ENCODE measurements at regions not wholly inside any gene's neighbourhood (a gene's known extent, or its start where the extent isn't known, plus 50 kb on each side); places are given as distances from the start of the nearest gene placed in this dataset.
"Not testable (repeated sequence)": the region's sequence is repeated elsewhere in the genome, so short reads cannot be mapped to it uniquely, and the experiment has no call there.

- no peak for DNase-seq (ENCODE audit: low spot score)
Measured at GRCh38 chr2:150702791-150703190, 215.3 kb upstream of the RND3 start.

GRCh38 chr2:150700666-150701580 is 213.5 kb upstream of the RND3 start:
- DNase-seq (ENCODE audit: low spot score): no peak

- DNase-seq (ENCODE audit: low spot score): no peak
Measured at GRCh38 chr2:150699218-150699617, 211.8 kb upstream of the RND3 start.

- no peak for DNase-seq (ENCODE audit: low spot score)
Measured at GRCh38 chr2:150698016-150698661, 210.7 kb upstream of the RND3 start.

- no peak for DNase-seq (ENCODE audit: low spot score)
Measured at GRCh38 chr2:150697596-150697995, 210.1 kb upstream of the RND3 start.

GRCh38 chr2:150695451-150696135 is 208.1 kb upstream of the RND3 start:
- DNase-seq (ENCODE audit: low spot score): no peak

- DNase-seq (ENCODE audit: low spot score): no peak
Measured at GRCh38 chr2:150693556-150693955, 206.1 kb upstream of the RND3 start.

GRCh38 chr2:150690870-150691269 is 203.4 kb upstream of the RND3 start:
- DNase-seq (ENCODE audit: low spot score): no peak

GRCh38 chr2:150690261-150690660 is 202.8 kb upstream of the RND3 start:
- no peak for DNase-seq (ENCODE audit: low spot score)

- no peak for DNase-seq (ENCODE audit: low spot score)
Measured at GRCh38 chr2:150689590-150689989, 202.1 kb upstream of the RND3 start.

GRCh38 chr2:150688016-150688415 is 200.5 kb upstream of the RND3 start:
- no peak for DNase-seq (ENCODE audit: low spot score)

GRCh38 chr2:150686391-150686790 is 198.9 kb upstream of the RND3 start:
- DNase-seq (ENCODE audit: low spot score): no peak

- no peak for DNase-seq (ENCODE audit: low spot score)
Measured at GRCh38 chr2:150681120-150681804, 193.8 kb upstream of the RND3 start.

GRCh38 chr2:150679456-150680120 is 192.1 kb upstream of the RND3 start:
- DNase-seq (ENCODE audit: low spot score): no peak

GRCh38 chr2:150677551-150677950 is 190.1 kb upstream of the RND3 start:
- DNase-seq (ENCODE audit: low spot score): no peak

- DNase-seq (ENCODE audit: low spot score): no peak
Measured at GRCh38 chr2:150676747-150677383, 189.4 kb upstream of the RND3 start.

GRCh38 chr2:150675807-150676206 is 188.3 kb upstream of the RND3 start:
- no peak for DNase-seq (ENCODE audit: low spot score)

- DNase-seq (ENCODE audit: low spot score): no peak
Measured at GRCh38 chr2:150674283-150674682, 186.8 kb upstream of the RND3 start.

- no peak for DNase-seq (ENCODE audit: low spot score)
Measured at GRCh38 chr2:150672311-150672710, 184.8 kb upstream of the RND3 start.

- DNase-seq (ENCODE audit: low spot score): no peak
Measured at GRCh38 chr2:150669492-150669891, 182.0 kb upstream of the RND3 start.

- DNase-seq (ENCODE audit: low spot score): not testable (repeated sequence)
Measured at GRCh38 chr2:150667039-150667438, 179.6 kb upstream of the RND3 start.

Data from putamen (tissue), 1 donor.